ENCODE measurements at regions not wholly inside any gene's neighbourhood (a gene's known extent, or its start where the extent isn't known, plus 50 kb on each side); places are given as distances from the start of the nearest gene placed in this dataset.

GRCh38 chr10:2475711-2476217 lies 591.6 kb upstream of the PFKP start:
- TF ChIP-seq POLR2AphosphoS5 (IDR thresholded peaks at IDR 0.05), result no peak
- TF ChIP-seq EP300 (IDR thresholded peaks at IDR 0.05), result no peak
